HG03575 (cell line): ENCODE measurements at regions not wholly inside any gene's neighbourhood (a gene's known extent, or its start where the extent isn't known, plus 50 kb on each side); places are given as distances from the start of the nearest gene placed in this dataset.

ENCODE experiments used
- ATAC-seq: cut with Tn5 transposase; IDR thresholded peaks from one replicate; pipeline ENCODE4 v1.9.1; 2021; ENCODE audit not compliant: unreplicated experiment, insufficient number of reproducible peaks, low FRiP score; ENCODE audit errors: extremely low read depth

DNA sequence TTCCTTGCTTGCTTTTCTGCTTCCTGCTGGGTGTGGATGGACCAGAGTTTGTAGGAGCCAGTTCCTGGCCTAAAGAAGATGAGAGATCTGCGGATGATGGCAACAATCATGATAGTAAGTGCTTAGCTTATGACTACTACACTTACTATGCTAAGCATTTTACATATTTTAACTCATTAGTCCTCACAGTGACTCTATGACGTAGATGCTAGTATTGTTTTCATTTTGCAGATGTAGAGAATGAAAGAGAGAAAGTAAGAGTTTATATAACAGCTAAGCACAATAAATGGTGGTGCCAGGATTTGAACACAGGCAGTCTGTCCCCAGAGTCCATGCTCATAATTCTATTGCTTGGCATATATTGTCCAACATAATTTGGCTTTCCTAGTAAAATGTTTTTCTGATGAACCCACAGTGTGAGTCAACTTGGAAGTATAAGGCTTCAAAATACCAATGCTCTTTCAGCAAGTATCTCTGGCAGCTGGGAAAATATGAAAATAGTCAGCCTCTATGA is 363.2 kb upstream of the DDHD1 start:
- no peak for ATAC-seq

GRCh38 chr14:53515276-53515675 is 362.2 kb upstream of the DDHD1 start:
- no peak for ATAC-seq

DNA sequence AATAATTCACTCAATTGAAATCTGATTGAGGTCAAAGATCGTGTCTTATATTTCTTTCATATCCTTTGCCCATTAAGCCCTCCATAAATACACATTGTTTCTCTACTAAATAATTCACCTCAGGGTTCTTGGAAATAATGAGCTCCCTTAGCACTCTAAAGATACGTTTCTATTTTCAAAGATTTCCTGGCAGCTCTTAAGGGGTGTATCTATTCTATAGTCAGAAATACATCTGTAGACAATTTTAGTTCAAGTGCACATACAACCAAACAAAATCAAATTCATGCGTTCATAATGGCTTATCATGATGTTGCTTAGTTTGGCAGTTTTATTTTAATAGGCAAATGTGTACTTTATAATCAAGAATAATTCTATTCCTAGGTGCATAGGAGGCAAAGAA is 361.1 kb upstream of the DDHD1 start:
- no peak for ATAC-seq

GRCh38 chr14:53510281-53510912 is 357.3 kb upstream of the DDHD1 start:
- no peak for ATAC-seq

- ATAC-seq = no peak
Observed at GRCh38 chr14:53509276-53510244, 356.4 kb upstream of the DDHD1 start.

DNA sequence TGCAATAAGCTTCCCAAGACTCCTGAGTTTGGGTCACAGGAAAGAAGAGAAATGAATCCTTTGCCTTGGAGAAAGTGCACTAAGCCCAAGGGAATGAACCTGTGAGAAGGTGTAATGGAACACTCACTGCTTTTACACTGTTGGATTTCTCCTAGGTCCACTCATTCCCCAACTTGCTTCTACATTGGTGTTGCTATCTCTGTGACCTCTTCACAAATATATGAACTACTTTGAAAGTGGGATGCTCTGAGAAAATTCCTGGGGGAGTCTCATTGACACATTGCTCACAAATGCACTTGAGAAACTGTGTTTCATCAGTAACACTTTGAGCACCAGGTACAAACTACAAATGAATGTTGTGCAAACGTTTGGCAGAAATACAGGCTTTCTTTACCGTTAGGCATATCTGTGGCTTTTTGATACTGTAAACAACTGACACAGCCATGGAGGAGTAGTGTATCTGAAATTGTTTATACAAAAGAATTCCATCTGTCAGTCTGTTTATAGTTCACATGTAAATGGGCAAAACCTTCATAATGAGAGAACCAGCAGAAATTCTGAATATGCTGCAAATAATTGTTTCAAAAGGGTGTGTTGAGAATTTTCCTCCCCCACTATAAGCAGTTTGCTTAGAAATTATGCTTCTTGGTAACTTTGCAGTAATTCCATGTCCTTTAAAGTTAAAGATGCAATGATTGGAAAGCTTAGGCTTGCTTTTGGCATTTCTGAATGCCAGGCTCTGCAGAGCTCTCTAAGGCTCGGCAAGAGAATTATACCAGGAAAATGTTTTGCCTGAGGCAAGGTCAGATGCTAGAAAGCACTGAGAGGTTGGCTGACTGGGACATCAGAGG is 348.5 kb upstream of the DDHD1 start:
- ATAC-seq = no peak

GRCh38 chr14:53500191-53500590 is 347.1 kb upstream of the DDHD1 start:
- no peak for ATAC-seq

DNA sequence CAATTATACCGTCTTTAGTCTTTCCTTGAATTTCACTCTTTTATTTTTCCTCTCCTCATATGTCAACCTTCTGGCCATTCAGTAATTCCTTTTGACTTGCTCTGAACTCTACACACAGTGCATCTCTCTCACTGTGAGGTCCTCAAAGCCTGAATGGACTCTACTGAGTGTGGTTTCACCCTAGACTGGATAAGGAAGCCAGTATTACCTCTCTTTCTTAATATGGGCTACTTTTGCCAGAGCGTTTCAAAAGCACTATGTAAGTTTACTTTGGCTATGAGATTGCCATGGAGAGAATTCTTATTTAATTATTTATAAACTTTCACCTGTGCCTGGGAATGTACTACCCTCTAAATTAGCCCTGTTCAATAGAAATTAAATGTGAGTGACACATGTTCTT is 343.5 kb upstream of the DDHD1 start:
- ATAC-seq = no peak

GRCh38 chr14:53495846-53496343 is 342.8 kb upstream of the DDHD1 start:
- ATAC-seq = no peak

DNA sequence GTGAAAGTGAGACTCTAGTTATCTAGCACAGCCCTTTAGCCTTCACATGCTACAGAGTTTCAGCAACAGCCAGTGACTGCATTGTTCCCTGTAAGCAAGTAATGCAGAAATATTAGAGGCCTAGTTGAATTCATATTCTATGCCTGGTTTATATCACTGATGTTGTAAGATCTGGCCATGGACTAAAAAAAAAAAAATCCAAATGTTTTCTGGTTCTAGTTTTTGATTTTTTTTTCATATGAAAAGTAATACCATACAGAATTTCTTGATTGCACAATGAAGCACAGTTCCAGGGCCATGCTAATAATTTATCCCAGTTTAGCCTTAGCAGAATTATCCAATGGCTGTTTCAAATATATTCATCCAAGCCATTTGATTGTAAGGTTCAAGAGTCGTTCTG is 341.5 kb upstream of the DDHD1 start:
- ATAC-seq = no peak

- no peak for ATAC-seq
Observed at GRCh38 chr14:53493860-53494259, 340.7 kb upstream of the DDHD1 start.

DNA sequence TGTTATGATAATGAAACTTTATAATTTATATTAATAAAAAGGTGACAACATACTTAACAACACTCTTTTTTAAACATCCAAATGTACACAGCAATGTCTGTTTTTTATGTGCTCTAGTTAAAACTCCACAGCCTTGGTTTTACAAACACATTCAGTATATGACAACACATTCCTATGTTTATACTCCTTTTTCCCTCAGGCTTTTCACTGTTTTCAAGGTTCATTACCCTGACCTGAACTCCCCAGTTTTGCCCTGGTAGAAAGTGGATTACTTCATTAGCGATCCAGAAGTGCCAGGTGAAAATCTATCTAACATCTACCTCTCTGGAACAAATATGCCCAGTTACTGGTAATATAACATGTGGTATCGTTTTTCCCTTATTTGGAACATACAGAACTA is 340.2 kb upstream of the DDHD1 start:
- ATAC-seq = no peak

GRCh38 chr14:53491884-53492277 is 338.8 kb upstream of the DDHD1 start:
- no peak for ATAC-seq

- ATAC-seq = no peak
Observed at GRCh38 chr14:53491256-53491883, 338.2 kb upstream of the DDHD1 start.

GRCh38 chr14:53478174-53478573 is 325.1 kb upstream of the DDHD1 start:
- ATAC-seq = no peak

- no peak for ATAC-seq
Observed at GRCh38 chr14:53473480-53473879, 320.4 kb upstream of the DDHD1 start.

DNA sequence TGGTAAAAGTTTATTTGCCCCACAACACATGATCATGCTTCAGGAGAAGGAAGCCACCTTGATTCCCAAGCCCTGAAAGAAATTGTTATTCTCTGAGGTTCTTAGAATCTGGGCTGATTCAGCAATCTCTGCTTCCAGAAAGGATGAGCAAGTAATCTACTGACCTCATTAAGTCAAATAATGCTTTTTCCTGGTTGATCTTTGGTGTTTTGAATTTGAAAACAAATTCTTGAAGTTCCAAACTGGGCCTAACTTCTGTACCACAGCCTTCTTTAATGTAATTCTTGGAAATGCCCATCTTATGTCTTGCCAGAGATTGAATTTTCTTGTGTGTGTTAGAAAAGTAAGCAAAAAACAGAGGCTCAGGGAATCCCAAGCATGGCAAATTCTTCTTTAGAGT is 319.2 kb upstream of the DDHD1 start:
- ATAC-seq = no peak

- ATAC-seq = no peak
Observed at GRCh38 chr14:53470351-53471043, 317.4 kb upstream of the DDHD1 start.
